ENCODE measurements at regions not wholly inside any gene's neighbourhood (a gene's known extent, or its start where the extent isn't known, plus 50 kb on each side); places are given as distances from the start of the nearest gene placed in this dataset.

DNA sequence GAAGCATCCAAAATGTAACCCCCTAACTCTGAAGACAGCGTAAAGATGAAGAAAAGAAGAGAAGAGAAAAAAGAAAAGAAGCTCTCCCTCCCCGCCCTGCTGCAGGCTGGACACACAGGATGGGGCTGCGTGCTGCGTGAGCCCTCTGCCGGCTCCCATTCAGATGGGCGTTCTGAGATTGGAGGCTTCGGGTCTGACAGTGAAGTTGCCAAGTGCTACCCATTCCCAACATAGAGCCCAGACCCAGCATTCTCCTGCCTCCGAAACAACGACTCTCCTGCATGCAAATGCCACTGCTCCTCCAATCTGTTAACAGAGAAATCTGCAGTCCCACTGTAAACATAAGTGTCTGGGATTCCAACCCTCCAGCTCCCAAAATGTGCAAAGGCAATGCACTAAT lies 234.9 kb downstream of the BCL11A start:
- no peak for DNase-seq

DNA sequence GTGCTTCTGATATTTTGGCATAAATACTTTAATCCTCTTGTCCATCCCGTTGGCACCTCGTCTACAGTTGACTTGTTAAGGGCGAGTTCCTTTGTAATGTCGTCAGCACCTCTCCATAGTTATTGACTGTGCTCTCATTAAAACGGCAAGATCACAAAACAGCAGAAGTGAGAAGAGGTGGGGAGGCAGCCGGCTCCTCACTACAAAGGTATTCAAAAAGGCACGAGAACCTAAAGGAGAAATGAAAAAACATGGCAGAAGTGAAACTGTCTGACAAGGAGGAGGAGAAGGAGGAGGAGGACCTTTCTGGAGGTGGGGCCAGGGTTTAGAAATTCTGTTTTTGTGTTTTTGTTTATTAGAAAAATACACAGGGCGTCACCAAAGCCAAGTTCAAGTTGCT lies 235.6 kb downstream of the BCL11A start:
- DNase-seq, result no peak

DNA sequence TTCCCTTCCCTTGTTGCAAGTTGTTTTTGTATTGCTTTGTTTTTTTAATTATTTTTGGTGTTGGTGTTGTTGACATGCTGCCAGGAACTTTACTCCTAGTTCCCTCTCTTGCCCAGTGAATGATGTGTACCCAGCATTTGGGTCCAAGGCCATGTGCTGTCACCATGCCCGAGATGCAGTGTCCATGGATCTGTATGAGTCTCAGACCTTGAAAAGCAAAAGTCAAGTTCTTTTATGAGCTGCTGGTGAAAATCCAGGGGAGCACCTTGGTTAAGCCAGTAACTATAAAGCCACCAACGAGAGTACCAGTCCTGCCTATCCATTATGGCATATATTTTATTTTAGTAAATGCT lies 236.4 kb downstream of the BCL11A start:
- no peak for DNase-seq

DNA sequence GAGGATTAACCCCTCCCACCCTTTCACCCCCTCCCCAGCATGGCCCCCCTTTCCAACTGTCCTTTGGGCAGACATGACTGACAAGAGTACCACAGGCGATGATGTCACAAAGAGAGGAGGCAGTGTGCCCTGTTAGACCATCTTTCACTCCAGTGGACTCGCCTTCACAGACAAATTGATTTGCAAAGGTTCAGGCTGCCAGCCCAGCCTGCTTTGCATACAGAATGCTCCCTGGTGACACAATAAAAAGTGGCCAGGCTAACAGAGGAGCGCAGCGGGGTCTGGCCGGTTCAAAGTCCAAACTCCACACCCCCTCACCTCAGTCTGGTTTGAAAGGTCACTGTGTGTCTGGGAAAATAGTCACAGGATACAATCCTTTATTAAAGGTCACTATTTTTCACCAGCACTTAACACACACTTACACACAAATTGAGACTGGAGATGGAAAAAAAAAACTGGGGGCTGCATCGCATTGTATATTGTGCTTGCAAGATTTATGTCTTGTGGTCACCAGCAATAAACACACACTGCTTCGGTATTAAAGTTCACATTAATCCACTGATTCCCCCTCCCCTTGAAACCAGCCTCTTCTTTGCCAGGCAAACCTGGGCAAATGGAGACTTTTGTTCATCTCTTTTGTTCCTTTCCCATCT lies 236.9 kb downstream of the BCL11A start:
- DNase-seq, result no peak

DNA sequence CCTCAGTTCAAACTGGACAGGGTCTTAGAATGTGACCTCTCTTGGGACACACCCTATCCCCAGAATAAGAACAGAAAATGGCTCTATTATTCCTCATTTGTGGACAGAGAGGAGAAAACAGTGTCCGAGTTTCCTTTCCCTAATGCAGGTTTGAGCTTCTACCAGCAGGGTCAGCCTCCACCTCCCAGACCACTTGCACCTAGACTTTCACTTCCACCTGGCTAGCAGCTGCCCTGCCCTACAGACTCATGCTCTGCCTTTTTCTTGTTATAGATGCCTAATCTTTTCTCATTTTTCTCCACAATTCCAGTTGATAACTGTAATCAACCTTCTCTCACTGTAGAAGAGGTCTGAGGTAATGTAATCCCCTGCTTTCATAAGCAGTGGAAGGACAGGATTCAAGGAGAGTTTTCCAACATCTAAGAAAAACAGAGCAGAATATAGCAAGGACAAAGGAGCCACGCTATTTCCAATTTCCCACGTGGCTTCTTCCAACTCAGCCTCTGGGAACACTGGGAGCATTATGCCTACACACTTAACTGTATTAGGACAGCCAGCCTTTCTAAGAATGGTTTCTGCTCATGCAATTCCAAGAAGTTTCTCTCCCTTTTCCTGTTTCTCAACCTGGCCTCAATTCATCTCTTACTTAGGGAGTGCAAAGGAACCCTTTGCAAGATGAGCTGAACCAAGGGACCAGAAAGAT lies 239.8 kb downstream of the BCL11A start:
- DNase-seq, result no peak

DNA sequence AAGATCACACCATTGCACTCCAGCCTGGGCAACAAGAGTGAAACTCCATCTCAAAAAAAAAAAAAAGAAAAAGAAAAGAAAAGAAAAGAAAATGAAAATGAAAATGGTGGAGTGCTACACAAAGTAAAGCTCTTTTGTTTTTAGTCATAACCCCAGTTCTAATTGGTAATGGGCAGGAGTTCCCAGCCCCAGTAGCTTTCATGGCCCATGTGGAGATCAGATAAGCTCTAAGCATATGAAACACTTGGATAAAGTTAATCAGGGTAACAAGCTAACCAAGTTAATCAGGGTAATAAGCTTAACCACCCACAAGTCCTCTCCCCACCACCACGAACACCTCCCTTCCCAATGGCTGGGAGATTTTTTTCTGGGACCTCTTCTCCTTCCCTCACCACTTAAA lies 240.8 kb downstream of the BCL11A start:
- DNase-seq, result no peak

DNA sequence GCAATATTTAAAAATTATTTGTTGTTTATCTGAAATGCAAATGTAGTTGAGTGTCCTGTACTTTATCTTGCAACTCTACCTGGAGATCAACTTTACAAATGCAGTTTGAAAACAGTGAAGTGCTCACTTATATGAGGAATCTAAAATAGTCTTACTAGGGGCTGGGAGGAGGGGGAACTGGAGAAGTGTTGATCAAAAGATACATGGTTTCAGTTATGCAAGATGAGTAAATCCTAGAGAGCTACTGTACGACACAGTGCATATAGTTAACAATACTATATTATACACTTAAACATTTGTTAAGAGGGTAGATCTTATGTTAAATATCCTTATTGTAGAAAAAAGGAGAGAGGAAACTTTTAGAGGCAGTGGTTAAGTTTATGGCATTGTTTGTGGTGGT lies 241.9 kb downstream of the BCL11A start:
- DNase-seq, result no peak

DNA sequence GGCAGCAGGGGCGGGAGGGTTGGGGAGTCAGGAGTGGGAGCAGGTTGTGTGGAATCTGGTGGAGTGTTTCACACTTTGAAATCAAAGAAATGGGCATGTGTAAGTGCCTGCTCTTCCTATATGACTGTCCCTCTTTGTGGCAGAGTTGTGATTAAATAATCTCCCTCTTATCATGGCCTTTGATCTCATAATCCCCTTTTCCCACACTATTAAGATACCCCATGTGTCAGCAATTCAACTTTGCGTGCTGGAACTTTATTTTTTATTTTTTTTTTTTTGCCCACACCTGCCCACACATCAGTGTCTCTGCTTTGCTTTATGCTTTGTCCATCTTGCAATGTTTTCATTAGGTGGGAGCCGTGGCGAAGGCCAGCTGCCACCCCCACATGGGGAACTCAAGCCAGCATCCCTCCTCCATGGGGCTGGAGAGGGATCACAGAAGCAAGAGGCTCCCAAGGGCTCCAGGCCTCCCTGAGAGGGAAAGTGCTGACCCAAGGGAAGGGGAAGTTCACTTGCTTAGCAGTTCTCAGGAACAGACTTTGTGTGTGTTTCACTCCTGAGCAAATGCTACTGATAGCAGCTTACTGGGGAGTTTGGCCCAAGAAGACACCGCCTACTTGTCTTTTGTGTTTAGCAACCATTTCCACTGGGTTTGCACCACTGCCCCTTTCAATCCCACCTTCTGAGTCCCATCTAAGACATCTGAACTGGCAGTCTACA lies 243.4 kb downstream of the BCL11A start:
- DNase-seq, result no peak

DNA sequence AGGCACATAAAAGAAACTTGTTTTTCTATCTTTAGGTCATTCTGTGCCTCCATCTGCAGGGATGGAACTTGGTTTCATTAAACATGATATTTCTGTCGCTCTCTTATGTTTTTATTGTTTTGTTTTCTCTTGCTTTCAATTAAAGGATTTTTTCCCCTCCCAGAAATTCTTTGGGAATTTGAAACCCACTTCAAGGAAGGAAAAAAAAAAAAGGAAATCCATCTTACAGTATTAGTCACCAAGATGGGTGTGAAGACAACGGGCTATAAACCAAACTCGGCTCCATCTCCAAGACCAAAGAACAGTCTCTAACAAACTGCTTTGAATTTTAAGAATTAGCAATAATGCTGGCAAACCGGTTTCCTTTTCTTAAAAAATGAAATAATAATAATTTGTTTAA lies 244.1 kb downstream of the BCL11A start:
- no peak for DNase-seq

DNA sequence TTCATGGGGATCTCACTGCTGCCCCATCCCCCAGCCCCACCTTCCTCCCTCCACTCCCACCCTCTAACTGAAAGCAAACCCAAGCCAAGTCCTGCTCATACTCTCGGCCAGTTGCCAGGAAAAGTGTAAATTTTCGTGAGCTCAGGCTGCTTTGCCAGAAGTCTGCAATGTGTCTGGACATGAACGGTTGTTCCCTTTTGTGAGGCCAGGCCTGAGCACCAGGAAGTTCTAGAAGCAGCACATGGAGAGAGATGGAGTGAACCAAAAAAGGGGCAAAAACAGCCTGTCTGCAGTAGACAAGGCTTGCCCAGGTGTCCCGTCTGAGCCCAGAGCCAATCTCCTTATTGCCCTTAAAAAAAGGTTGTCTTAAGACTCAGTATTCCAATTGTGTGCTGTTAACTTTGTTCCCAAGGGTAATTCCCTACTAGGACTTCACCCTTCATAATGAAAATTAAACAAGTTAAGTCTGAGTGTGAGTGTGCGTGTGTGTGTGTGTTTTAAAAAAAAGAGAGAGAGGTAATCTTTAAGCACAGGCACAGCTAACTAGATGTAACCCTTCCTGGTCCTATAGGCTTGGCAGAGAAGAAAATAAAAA lies 247.1 kb downstream of the BCL11A start:
- no peak for DNase-seq

DNA sequence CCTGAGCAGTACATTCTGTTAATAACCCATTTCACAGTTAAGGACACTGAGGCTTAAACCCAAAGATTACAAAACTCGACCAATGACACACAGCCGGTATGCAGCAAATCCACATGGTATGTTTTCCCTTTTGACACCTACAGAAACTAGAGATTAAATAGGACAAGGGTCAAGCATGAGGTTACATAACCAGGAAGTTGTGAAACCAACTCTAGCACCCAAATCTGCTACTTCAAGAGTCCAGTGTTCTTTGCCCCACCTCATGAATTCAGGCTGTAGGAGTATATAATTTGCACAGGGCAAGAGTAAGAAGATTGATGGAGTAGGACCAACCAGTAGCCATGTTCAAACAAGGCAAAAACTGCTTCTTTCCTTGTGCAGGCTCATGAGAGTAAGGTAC lies 249.8 kb downstream of the BCL11A start:
- no peak for DNase-seq

DNA sequence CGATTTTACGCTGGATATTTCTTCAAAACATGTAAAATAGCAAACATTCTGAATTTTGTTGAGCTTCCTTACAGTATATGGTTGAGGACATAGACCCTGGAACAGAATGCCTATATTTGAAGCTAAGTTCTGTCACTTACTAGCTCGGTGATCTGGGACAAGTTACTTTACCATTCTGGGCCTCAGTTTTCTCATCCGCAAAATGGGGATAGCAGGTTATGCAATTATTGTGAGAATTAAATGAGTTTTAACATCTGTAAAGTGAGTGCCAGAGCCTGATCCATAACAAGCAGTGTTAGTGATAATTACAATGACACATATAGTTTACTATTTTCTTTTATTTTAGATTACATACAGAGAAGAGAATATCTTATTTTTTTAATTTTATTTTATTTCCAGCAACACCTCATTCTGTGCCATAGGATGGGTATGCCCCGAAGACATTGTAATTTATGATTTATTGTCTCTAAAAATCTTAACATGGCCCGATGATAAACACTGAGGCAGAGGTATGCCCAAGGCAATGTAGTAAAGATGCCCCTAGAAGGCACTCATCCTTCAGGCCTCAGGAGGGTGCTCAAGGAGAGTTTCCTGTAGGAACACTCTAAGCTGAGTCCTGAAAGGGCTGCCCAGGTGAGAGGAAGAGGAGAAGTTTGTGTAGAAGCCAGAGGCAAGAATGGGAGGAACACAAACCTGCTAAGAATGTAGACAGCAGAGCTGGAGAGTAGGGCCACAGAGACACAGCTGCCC lies 250.9 kb downstream of the BCL11A start:
- DNase-seq, result no peak

DNA sequence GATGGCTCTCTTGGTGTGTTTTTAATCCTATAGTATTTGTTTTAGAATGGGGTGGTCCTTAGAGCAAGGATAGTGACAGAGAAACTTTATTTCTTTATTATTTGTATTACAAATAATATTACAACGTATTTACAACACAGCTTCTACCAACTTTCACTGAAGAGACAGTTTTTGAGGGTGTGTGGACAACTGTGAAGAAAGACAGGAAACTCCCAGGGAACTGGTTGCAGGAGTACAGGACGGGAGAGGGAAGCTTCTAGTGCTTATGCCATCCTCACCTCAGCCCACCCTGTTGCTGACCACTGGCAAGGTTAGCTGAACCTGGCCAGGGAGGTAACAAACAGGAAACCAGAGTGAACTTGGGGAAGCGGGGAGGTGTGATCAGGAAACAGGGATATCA lies 251.7 kb downstream of the BCL11A start:
- DNase-seq, result no peak

DNA sequence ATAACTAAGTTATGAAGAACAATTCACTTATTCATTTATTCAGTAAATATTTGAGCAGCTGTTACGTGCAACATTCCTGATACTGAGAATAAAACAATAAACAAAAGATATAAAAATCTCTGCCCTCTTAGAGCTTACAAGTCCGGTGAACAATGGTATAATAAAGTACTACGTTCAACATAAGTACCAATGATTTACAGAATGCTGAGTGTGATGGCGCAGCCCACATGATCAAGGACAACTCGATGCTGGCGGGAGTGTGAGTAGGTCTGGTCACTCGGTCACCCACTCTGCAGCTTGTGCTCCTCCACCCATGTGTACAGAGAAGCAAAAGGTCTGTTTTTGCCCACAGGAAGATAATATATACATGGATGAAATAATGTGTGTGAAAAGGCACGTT lies 254.3 kb downstream of the BCL11A start:
- no peak for DNase-seq

DNA sequence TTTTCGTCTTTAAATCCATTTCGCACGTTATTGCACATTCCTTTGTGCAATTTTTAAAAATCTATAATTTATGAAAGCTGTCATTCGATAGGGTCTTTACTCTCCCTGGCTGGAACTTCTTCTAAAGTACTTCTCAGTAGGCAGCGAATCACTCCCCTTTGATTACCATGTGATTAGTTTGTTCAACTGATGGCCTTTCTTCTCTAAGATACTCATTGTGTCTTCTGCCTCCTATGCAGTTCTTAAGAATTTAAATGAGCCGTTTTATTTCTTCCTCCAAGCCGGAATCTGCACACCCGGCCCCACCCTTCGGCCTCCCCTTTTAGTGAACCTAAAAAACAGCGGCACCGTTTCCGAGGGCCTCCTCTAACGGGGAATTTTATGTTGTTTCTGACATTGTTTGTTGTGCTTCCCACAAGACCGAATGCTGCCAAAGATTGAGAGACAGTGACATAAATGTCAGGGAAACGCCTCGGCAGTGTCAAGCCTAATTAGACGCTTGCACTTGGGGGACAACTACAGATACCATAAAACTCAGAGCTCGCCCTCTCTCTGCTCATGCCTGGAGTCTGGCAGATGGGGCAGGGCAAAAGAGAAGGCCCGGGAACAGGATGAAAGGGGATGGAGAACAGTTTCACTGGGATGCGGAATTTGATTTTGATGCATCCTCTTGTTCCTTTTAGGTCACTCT lies 255.3 kb downstream of the BCL11A start:
- DNase-seq, result no peak

DNA sequence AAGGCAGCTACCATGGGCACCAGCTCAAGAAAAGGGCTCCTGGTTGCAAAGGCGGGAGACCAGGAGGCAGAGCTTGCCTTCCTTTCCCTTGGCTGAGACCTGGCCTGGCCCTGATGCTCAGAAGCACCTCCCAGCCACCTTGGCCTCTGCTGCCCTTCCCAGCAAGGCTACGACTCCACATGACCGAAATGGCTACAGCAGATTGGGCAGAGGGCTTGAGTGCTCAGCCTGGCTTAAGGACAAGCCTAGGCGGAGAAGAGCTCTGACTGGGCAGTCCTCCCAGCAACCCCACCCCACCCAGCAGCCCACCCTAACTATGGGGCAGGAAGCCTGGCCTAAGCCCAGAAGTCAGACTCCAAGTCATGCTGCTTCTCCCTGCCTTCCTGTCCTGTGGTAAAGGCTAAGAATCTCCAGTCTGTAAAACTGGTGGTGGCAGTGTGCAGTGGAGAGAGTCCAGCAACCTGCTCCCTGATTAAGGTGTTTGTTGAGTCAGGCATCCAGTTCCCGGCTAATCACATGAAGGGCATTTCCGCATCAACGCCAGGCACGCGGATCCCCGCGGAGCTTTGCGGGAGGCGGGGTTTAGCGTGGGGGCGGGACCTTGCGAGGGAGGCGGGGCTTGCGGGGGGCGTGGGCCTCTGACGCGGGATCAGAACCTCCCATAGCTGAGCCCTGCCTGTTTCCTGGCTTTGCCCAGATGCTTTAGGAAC lies 256.0 kb downstream of the BCL11A start:
- no peak for DNase-seq

DNA sequence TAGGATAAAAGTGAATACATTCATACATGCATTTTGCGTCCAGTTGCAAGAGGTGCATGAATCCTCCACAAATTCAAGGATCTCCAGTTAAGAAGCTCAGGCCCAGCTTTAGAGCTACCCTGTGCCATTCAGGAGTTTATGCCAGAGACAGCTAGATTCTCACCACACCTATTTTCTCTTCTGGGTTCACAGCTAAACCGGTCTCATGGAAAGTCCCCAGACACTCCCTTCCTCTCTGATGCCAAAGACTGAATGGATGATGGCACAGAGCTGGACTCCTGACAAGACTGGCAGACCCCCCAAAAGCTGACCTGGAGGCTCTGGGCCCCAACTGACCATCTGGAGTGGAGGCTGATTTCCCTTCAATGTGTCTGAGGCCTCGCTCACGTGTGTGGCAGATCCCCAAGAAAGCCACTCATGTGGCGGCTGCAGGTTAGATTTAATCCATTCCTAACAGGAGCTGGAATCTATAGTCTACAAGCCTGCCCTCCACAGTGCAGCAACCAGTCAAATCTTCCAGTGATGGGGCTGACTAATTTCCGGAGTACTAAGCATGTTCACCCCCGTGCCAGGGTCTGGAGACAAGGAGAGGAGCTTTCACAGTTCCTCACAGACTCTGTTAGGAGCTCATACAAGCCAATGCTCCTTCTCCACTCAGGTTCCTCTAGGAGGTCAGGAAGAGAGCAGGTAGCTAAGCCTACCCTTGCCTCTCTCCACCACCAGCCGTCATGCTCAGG lies 257.1 kb downstream of the BCL11A start:
- no peak for DNase-seq

DNA sequence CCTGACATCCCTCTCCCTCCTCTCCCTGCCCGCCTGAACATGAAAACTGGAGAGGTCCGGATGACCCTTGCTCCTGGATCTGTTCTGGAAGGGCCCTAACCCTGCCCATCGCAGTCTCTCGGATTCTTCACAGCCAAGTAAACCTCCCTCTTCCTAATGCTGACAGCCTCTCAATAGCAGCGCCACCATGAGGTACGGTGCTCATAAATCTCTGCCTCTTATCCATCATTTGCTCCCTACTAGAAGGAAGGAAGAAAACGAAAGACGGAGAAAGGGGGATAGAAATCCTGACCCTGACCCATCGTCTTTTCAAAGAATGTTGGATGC lies 257.9 kb downstream of the BCL11A start:
- DNase-seq, result no peak

DNA sequence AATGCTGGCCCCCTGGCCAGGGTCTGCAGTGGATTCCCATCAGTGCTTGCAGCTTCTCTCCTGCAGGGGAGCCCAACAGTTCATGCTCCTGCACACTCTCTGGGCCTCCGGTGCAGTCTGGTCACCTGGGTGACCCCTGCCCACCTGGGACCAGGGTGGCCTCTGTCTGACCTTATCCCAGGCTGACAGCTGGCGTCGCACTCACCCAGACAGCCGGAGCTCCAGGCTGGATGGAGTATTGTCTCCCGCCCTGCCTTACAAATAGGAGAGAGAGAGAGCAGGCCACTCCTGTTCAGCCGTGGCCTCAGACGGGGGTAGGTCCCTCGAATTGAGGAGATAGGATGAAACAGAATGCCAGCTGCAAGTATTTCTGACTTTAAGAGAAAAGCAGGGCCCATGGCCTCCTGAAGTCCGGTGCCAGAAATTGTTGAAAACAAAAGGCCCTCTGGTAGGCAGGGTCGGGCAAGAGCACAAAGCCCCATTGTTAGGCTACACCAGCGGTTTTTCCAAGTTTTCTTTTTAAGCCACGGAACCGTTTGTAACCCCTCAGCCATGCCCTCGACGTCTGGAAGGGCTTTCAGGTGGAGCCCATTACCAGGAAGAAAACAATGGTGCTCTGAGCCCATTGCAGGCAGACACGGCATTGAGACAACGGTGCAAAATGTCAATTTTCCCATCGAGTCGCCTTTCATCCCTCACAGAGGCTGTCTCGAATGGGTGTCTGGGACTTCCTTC lies 258.4 kb downstream of the BCL11A start:
- DNase-seq, result no peak

DNA sequence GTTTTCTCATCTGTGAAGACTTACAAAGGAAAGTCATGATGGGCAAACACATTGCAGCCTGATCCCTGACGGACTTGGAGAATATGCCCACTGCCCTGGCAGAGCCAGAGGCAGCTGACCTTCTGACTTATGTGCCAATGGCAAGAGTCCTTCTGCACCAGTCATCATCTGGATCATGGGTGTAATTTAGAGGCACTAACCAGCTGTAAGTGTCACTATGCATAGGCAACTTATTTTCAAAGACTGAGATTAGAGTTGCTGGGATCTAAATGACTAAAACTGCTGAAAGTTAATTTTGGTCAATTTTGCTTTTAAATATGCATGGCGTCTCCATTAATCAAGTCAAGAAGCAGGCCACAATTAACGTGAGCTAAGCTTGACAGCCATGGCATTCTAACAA lies 261.2 kb downstream of the BCL11A start:
- no peak for DNase-seq

DNA sequence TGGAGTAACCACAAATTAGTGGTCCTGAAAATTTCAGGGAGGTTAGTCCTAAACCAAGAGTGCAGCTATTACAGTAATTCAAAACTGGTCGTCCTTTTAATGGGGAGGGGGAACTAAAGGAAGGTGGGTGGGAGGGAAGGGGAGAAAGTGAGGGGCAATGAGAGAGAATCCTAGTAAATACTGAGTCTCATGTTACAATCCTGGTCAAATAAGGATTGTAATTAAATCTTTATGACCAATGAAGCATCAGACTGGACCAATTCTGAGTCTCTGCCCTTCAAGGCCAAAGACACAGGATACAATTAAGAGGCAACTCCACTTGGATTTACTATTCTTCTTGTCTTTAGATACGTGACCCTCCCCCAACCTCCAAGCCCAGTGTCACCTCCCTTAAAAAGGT lies 262.9 kb downstream of the BCL11A start:
- no peak for DNase-seq

Measured in activated gamma-delta T cell treated with Interleukin-2 at 50 U/mL for 16 hours (primary cell).